ENCODE measurements at regions not wholly inside any gene's neighbourhood (a gene's known extent, or its start where the extent isn't known, plus 50 kb on each side); places are given as distances from the start of the nearest gene placed in this dataset.

DNA sequence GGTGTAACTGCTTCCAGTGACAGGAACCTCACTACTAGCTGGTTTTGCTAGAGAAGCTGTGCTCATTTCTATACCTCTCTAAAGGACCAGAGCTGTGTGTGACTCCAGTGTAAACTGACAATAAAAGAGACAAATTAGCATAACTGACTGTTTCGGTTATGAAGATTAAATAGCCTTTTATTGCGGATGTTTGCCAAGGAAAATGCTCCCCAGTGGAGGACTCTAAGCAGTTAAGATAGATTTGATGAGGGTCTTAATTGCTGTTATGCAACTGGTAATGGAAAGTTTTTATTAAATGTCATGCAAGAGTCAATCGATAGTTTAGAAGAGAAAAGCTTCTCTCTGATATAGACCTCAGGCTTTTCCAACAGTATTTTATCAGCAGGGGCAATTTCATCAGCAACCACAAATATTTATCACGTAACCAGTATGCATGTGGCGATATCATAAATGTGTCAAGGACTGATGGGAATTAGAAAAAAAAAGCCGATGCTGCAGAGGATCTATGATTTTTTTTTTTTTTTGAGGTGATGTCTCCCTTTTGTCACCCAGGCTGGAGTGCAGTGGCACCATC lies 275.2 kb upstream of the DMAC1 start:
- TF ChIP-seq ARNTL (CRISPR knock-in tag; IDR thresholded peaks at IDR 0.05; ENCODE audit: borderline replicate concordance, low read depth) (no peak), ZFP3 (CRISPR knock-in tag; IDR thresholded peaks at IDR 0.05) (no peak), BACH2 (CRISPR knock-in tag; IDR thresholded peaks at IDR 0.05; ENCODE audit: borderline replicate concordance) (no peak), RARB (CRISPR knock-in tag; IDR thresholded peaks at IDR 0.05) (no peak), TOX (CRISPR knock-in tag; IDR thresholded peaks at IDR 0.05; ENCODE audit: borderline replicate concordance) (no peak), ZNF70 (CRISPR knock-in tag; IDR thresholded peaks at IDR 0.05) (no peak), ZFP30 (CRISPR knock-in tag; IDR thresholded peaks at IDR 0.05) (no peak), ZNF8 (CRISPR knock-in tag; IDR thresholded peaks at IDR 0.05) (no peak)
- TF ChIP-seq, protein P1, sequence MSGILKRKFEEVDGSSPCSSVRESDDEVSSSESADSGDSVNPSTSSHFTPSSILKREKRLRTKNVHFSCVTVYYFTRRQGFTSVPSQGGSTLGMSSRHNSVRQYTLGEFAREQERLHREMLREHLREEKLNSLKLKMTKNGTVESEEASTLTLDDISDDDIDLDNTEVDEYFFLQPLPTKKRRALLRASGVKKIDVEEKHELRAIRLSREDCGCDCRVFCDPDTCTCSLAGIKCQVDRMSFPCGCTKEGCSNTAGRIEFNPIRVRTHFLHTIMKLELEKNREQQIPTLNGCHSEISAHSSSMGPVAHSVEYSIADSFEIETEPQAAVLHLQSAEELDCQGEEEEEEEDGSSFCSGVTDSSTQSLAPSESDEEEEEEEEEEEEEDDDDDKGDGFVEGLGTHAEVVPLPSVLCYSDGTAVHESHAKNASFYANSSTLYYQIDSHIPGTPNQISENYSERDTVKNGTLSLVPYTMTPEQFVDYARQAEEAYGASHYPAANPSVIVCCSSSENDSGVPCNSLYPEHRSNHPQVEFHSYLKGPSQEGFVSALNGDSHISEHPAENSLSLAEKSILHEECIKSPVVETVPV (CRISPR knock-in tag; IDR thresholded peaks at IDR 0.05): no peak
- TF ChIP-seq, protein P2, sequence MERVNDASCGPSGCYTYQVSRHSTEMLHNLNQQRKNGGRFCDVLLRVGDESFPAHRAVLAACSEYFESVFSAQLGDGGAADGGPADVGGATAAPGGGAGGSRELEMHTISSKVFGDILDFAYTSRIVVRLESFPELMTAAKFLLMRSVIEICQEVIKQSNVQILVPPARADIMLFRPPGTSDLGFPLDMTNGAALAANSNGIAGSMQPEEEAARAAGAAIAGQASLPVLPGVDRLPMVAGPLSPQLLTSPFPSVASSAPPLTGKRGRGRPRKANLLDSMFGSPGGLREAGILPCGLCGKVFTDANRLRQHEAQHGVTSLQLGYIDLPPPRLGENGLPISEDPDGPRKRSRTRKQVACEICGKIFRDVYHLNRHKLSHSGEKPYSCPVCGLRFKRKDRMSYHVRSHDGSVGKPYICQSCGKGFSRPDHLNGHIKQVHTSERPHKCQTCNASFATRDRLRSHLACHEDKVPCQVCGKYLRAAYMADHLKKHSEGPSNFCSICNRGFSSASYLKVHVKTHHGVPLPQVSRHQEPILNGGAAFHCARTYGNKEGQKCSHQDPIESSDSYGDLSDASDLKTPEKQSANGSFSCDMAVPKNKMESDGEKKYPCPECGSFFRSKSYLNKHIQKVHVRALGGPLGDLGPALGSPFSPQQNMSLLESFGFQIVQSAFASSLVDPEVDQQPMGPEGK (CRISPR knock-in tag; IDR thresholded peaks at IDR 0.05; ENCODE audit: borderline replicate concordance): no peak
- TF ChIP-seq, protein P3, sequence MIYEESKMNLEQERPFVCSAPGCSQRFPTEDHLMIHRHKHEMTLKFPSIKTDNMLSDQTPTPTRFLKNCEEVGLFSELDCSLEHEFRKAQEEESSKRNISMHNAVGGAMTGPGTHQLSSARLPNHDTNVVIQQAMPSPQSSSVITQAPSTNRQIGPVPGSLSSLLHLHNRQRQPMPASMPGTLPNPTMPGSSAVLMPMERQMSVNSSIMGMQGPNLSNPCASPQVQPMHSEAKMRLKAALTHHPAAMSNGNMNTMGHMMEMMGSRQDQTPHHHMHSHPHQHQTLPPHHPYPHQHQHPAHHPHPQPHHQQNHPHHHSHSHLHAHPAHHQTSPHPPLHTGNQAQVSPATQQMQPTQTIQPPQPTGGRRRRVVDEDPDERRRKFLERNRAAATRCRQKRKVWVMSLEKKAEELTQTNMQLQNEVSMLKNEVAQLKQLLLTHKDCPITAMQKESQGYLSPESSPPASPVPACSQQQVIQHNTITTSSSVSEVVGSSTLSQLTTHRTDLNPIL (CRISPR knock-in tag; IDR thresholded peaks at IDR 0.05; ENCODE audit: low read depth): no peak

Data from SK-N-SH treated with all-trans-retinoic acid at 6 μM for 48 hours (cell line).